ENCODE measurements at regions not wholly inside any gene's neighbourhood (a gene's known extent, or its start where the extent isn't known, plus 50 kb on each side); places are given as distances from the start of the nearest gene placed in this dataset.

GRCh38 chr6:15852289-15852688, 189.5 kb upstream of the DTNBP1 start:
- TF ChIP-seq POLR2A (IDR thresholded peaks at IDR 0.05; ENCODE audit: low read length) (no peak), GATA1 (IDR thresholded peaks at IDR 0.05; ENCODE audit: low read depth, low read length) (no peak)
